Testis (tissue), 2 donors: ENCODE measurements at regions not wholly inside any gene's neighbourhood (a gene's known extent, or its start where the extent isn't known, plus 50 kb on each side); places are given as distances from the start of the nearest gene placed in this dataset.

Source experiments
- POLR2A ChIP-seq: fragments of 450-650 bp; IDR thresholded peaks from one replicate; pipeline ENCODE4 v1.6.1; 2017; ENCODE audit warnings: antibody characterized with exemption, mild to moderate bottlenecking, moderate library complexity
- TF ChIP-seq, protein P1 (sequence below), 3 experiments: fragments of 450-650 bp in 2 of 3; fragments of 200-600 bp in 1 of 3; sonication (generic) in 1 of 3; IDR thresholded peaks; one replicate each; pipeline ENCODE4 v1.5.1; 2016 to 2019; ENCODE audit warnings: antibody characterized with exemption in 3 of 3, mild to moderate bottlenecking in 2 of 3, moderate library complexity in 1 of 3

DNA sequence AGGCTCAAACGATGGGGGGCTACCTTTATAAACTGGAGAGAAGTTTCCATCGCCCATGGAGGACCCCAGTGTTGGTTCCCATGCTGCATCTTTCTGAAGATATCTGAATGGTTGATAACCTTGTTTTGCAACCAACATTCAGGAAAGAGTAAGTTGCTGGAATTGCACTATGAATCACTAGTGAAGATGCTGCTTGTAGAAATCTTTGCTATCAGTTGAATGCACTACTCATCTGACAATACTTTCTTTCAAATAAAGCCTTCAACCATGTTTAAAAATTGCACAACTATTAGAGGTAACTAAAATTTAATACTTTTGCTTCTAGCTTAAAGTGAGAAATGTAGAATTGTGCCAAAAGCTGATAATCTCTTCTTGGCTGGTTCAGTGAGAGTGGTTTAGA, 86.8 kb upstream of the HIVEP3 start:
- TF ChIP-seq, protein P1, sequence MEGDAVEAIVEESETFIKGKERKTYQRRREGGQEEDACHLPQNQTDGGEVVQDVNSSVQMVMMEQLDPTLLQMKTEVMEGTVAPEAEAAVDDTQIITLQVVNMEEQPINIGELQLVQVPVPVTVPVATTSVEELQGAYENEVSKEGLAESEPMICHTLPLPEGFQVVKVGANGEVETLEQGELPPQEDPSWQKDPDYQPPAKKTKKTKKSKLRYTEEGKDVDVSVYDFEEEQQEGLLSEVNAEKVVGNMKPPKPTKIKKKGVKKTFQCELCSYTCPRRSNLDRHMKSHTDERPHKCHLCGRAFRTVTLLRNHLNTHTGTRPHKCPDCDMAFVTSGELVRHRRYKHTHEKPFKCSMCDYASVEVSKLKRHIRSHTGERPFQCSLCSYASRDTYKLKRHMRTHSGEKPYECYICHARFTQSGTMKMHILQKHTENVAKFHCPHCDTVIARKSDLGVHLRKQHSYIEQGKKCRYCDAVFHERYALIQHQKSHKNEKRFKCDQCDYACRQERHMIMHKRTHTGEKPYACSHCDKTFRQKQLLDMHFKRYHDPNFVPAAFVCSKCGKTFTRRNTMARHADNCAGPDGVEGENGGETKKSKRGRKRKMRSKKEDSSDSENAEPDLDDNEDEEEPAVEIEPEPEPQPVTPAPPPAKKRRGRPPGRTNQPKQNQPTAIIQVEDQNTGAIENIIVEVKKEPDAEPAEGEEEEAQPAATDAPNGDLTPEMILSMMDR (IDR thresholded peaks at IDR 0.05) = no peak
- TF ChIP-seq POLR2A = no peak
